Activated CD4-positive, alpha-beta T cell treated with anti-CD3 and anti-CD28 coated beads, Interleukin-2, amount 10 ng/mL, durations not matched to agents 7 days and 5 days (primary cell): ENCODE measurements at regions not wholly inside any gene's neighbourhood (a gene's known extent, or its start where the extent isn't known, plus 50 kb on each side); places are given as distances from the start of the nearest gene placed in this dataset.
"Not testable (repeated sequence)": the region's sequence is repeated elsewhere in the genome, so short reads cannot be mapped to it uniquely, and the experiment has no call there.

ENCODE experiments used
- CTCF ChIA-PET: fragments of 350-600 bp; sonication (Branson Sonifier 250); formaldehyde crosslinking; loops from one replicate; lab custom pipeline; 2021; ENCODE audit warnings: antibody characterized with exemption; lab: Charles Lee
- POLR2A ChIA-PET: fragments of 350-600 bp; sonication (Branson Sonifier 250); formaldehyde crosslinking; loops from one replicate; lab custom pipeline; 2021; ENCODE audit warnings: antibody characterized with exemption; lab: Charles Lee
- DNase-seq: peaks from one replicate; pipeline ENCODE4 v3.0.0-alpha.2; 2020
- H3K27ac Mint-ChIP-seq: one replicate; pipeline ENCODE4 v1.8.0; 2021; ENCODE audit warnings: mild to moderate bottlenecking, moderate library complexity, mixed read lengths
- H3K27me3 Mint-ChIP-seq: one replicate; pipeline ENCODE4 v1.8.0; 2021; ENCODE audit warnings: mixed read lengths
- H3K36me3 Mint-ChIP-seq: one replicate; pipeline ENCODE4 v1.8.0; 2021; ENCODE audit warnings: low read depth, mixed read lengths
- H3K4me1 Mint-ChIP-seq: one replicate; pipeline ENCODE4 v1.8.0; 2021; ENCODE audit warnings: mixed read lengths
- H3K4me3 Mint-ChIP-seq: one replicate; pipeline ENCODE4 v1.8.0; 2021; ENCODE audit warnings: mild to moderate bottlenecking, moderate library complexity, mixed read lengths
- H3K9me3 Mint-ChIP-seq: one replicate; pipeline ENCODE4 v1.8.0; 2021; ENCODE audit warnings: mixed read lengths

GRCh38 chr9:94174164-94174563, 84.9 kb upstream of the ZNF169 start:
- H3K4me3 Mint-ChIP-seq = no peak overlapping the region
- peaks cover 75% of the 10 kb centered on the region for H3K4me1 Mint-ChIP-seq
- H3K36me3 Mint-ChIP-seq = peaks cover 58% of the 10 kb centered on the region
- H3K27me3 Mint-ChIP-seq = no peaks in the 10 kb centered on the region
- ChIA-PET CTCF (interaction anchor here (0.9 to 1.2 kb wide), 2 partner anchors 8 to 33 kb away, joined by 3 read pairs; no protein-coding TSS in a partner anchor), POLR2A (no interaction called here)
- DNase-seq = no peak
- no peaks in the 10 kb centered on the region for H3K9me3 Mint-ChIP-seq
- H3K27ac Mint-ChIP-seq = no peak overlapping the region

- ChIA-PET CTCF (no interaction called here), POLR2A (no interaction called here)
- H3K9me3 Mint-ChIP-seq = no peaks in the 10 kb centered on the region
- no peak for DNase-seq
- peaks cover 65% of the 10 kb centered on the region for H3K4me1 Mint-ChIP-seq
- H3K27me3 Mint-ChIP-seq = no peaks in the 10 kb centered on the region
- H3K4me3 Mint-ChIP-seq = no peak overlapping the region
- no peak overlapping the region for H3K27ac Mint-ChIP-seq
- peaks cover 56% of the 10 kb centered on the region for H3K36me3 Mint-ChIP-seq
Observed at GRCh38 chr9:94175669-94176068, 83.4 kb upstream of the ZNF169 start.

GRCh38 chr9:94176608-94177007, 82.5 kb upstream of the ZNF169 start:
- ChIA-PET POLR2A (no interaction called here), CTCF (no interaction called here)
- Mint-ChIP-seq H3K27ac (no peak overlapping the region), H3K36me3 (peaks cover 62% of the 10 kb centered on the region), H3K4me1 (peaks cover 66% of the 10 kb centered on the region), H3K4me3 (no peak overlapping the region), H3K9me3 (no peaks in the 10 kb centered on the region), H3K27me3 (no peaks in the 10 kb centered on the region)
- DNase-seq = no peak

GRCh38 chr9:94178927-94179326, 80.2 kb upstream of the ZNF169 start:
- Mint-ChIP-seq H3K27ac (no peak overlapping the region), H3K4me1 (peaks cover 46% of the 10 kb centered on the region), H3K27me3 (no peaks in the 10 kb centered on the region), H3K36me3 (peaks cover 62% of the 10 kb centered on the region), H3K4me3 (no peak overlapping the region), H3K9me3 (no peaks in the 10 kb centered on the region)
- POLR2A ChIA-PET = no interaction called here
- CTCF ChIA-PET = interaction anchor here (1.0 to 1.3 kb wide), 2 partner anchors 8 to 11 kb away, joined by 3 read pairs; no protein-coding TSS in a partner anchor
- no peak for DNase-seq

GRCh38 chr9:94181408-94182181, 77.5 kb upstream of the ZNF169 start:
- Mint-ChIP-seq H3K27ac (no peak overlapping the region), H3K9me3 (no peaks in the 10 kb centered on the region), H3K4me1 (peaks cover 29% of the 10 kb centered on the region), H3K36me3 (peaks cover 51% of the 10 kb centered on the region), H3K4me3 (no peak overlapping the region), H3K27me3 (no peaks in the 10 kb centered on the region)
- POLR2A ChIA-PET = no interaction called here
- CTCF ChIA-PET = no interaction called here
- no peak for DNase-seq

- ChIA-PET POLR2A (no interaction called here), CTCF (interaction anchor here (0.9 kb wide), 1 partner anchor 8 kb away, joined by 3 read pairs; no protein-coding TSS in a partner anchor)
- H3K9me3 Mint-ChIP-seq = no peaks in the 10 kb centered on the region
- no peaks in the 10 kb centered on the region for H3K27me3 Mint-ChIP-seq
- peaks cover 48% of the 10 kb centered on the region for H3K36me3 Mint-ChIP-seq
- no peak overlapping the region for H3K27ac Mint-ChIP-seq
- H3K4me3 Mint-ChIP-seq = no peak overlapping the region
- no peak for DNase-seq
- H3K4me1 Mint-ChIP-seq = peaks cover 20% of the 10 kb centered on the region
Observed at GRCh38 chr9:94182532-94182931, 76.6 kb upstream of the ZNF169 start.

GRCh38 chr9:94183240-94183999, 75.7 kb upstream of the ZNF169 start:
- Mint-ChIP-seq H3K4me3 (no peak overlapping the region), H3K4me1 (peaks cover 22% of the 10 kb centered on the region), H3K36me3 (peaks cover 54% of the 10 kb centered on the region), H3K27me3 (no peaks in the 10 kb centered on the region), H3K9me3 (peaks cover 3% of the 10 kb centered on the region), H3K27ac (no peak overlapping the region)
- DNase-seq = no peak
- ChIA-PET POLR2A (no interaction called here), CTCF (no interaction called here)

- Mint-ChIP-seq H3K4me3 (no peak overlapping the region), H3K9me3 (peaks cover 22% of the 10 kb centered on the region), H3K36me3 (peaks cover 51% of the 10 kb centered on the region), H3K4me1 (peaks cover 5% of the 10 kb centered on the region), H3K27ac (no peak overlapping the region), H3K27me3 (no peaks in the 10 kb centered on the region)
- no peak for DNase-seq
- ChIA-PET CTCF (no interaction called here), POLR2A (no interaction called here)
Observed at GRCh38 chr9:94188246-94188645, 70.9 kb upstream of the ZNF169 start.

GRCh38 chr9:94191706-94192105, 67.4 kb upstream of the ZNF169 start:
- H3K36me3 Mint-ChIP-seq = peaks cover 61% of the 10 kb centered on the region
- CTCF ChIA-PET = not testable (repeated sequence)

GRCh38 chr9:94198414-94198813, 60.7 kb upstream of the ZNF169 start:
- peaks cover 25% of the 10 kb centered on the region for H3K36me3 Mint-ChIP-seq
- no peak for DNase-seq
- H3K9me3 Mint-ChIP-seq = peaks cover 23% of the 10 kb centered on the region
- peaks cover 3% of the 10 kb centered on the region for H3K4me1 Mint-ChIP-seq
- no peak overlapping the region for H3K4me3 Mint-ChIP-seq
- CTCF ChIA-PET = no interaction called here
- no peaks in the 10 kb centered on the region for H3K27me3 Mint-ChIP-seq
- POLR2A ChIA-PET = no interaction called here
- no peak overlapping the region for H3K27ac Mint-ChIP-seq

More at GRCh38 chr9:94191706-94192105, 67.4 kb upstream of the ZNF169 start:
- H3K27me3 Mint-ChIP-seq, POLR2A ChIA-PET, H3K4me3 Mint-ChIP-seq, DNase-seq, H3K27ac Mint-ChIP-seq, H3K4me1 Mint-ChIP-seq: not testable (repeated sequence)
- peaks cover 43% of the 10 kb centered on the region for H3K9me3 Mint-ChIP-seq

GRCh38 chr9:94199776-94200175, 59.3 kb upstream of the ZNF169 start:
- no peak overlapping the region for H3K27ac Mint-ChIP-seq
- no peak overlapping the region for H3K4me3 Mint-ChIP-seq
- H3K36me3 Mint-ChIP-seq = peaks cover 18% of the 10 kb centered on the region
- no peak for DNase-seq
- H3K9me3 Mint-ChIP-seq = peaks cover 20% of the 10 kb centered on the region
- ChIA-PET CTCF (no interaction called here), POLR2A (no interaction called here)
- H3K27me3 Mint-ChIP-seq = no peaks in the 10 kb centered on the region
- H3K4me1 Mint-ChIP-seq = peaks cover 3% of the 10 kb centered on the region

GRCh38 chr9:94204174-94204573, 54.9 kb upstream of the ZNF169 start:
- ChIA-PET POLR2A (no interaction called here), CTCF (no interaction called here)
- Mint-ChIP-seq H3K36me3 (no peaks in the 10 kb centered on the region), H3K4me3 (no peak overlapping the region), H3K4me1 (no peaks in the 10 kb centered on the region), H3K27ac (no peak overlapping the region), H3K9me3 (peaks cover 9% of the 10 kb centered on the region), H3K27me3 (peaks cover 2% of the 10 kb centered on the region)
- DNase-seq = no peak

- CTCF ChIA-PET = interaction anchor here (0.6 kb wide), 1 partner anchor 34 kb away, joined by 3 read pairs; no protein-coding TSS in a partner anchor
- H3K27ac Mint-ChIP-seq = no peak overlapping the region
- H3K9me3 Mint-ChIP-seq = peaks cover 9% of the 10 kb centered on the region
- no peak for DNase-seq
- POLR2A ChIA-PET = no interaction called here
- no peaks in the 10 kb centered on the region for H3K4me1 Mint-ChIP-seq
- no peaks in the 10 kb centered on the region for H3K36me3 Mint-ChIP-seq
- no peak overlapping the region for H3K4me3 Mint-ChIP-seq
- peaks cover 2% of the 10 kb centered on the region for H3K27me3 Mint-ChIP-seq
Observed at GRCh38 chr9:94207781-94208180, 51.3 kb upstream of the ZNF169 start.
